Mammary epithelial cell (primary cell): ENCODE measurements at regions not wholly inside any gene's neighbourhood (a gene's known extent, or its start where the extent isn't known, plus 50 kb on each side); places are given as distances from the start of the nearest gene placed in this dataset.

ENCODE experiments used
- CTCF ChIP-seq, 2 donors: IDR thresholded peaks in 1 of 2; conservative IDR thresholded peaks in 1 of 2; 2 replicates each; pipeline ENCODE4 v1.5.1; 2011 to 2012; ENCODE audit warnings: inconsistent platforms in 2 of 2, low read length in 2 of 2, mild to moderate bottlenecking in 2 of 2, control low read depth in 1 of 2, low read depth in 1 of 2; ENCODE audit not compliant: insufficient read depth in 1 of 2; ENCODE audit errors: extremely low read depth in 1 of 2
- EZH2 ChIP-seq: IDR thresholded peaks from 2 replicates; pipeline ENCODE4 v1.6.1; 2012; ENCODE audit warnings: low read length, inconsistent platforms, borderline replicate concordance

GRCh38 chr5:160957312-160957861, 105.4 kb upstream of the ATP10B start:
- TF ChIP-seq CTCF (conservative IDR thresholded peaks at IDR 0.05 in 1 of 2, IDR thresholded peaks at IDR 0.05 in 1 of 2; ENCODE audit: extremely low read depth in 1 of 2, insufficient read depth in 1 of 2, low read depth in 1 of 2, low read length in 2 of 2) = no peak
- no peak for TF ChIP-seq EZH2
